Prostate gland (tissue), 2 donors: ENCODE measurements at regions not wholly inside any gene's neighbourhood (a gene's known extent, or its start where the extent isn't known, plus 50 kb on each side); places are given as distances from the start of the nearest gene placed in this dataset.

ENCODE experiments used
- DNase-seq: peaks from one replicate; pipeline ENCODE4 v3.0.0-alpha.2; 2019; ENCODE audit warnings: low spot score
- H3K27ac ChIP-seq, 2 donors: fragments of 200-600 bp; sonication (generic); 2 replicates each; pipeline ENCODE4 v1.5.1; 2017 to 2019
- H3K27me3 ChIP-seq: fragments of 200-600 bp; sonication (generic); replicated peaks from 2 replicates; pipeline ENCODE4 v1.5.1; 2019; ENCODE audit not compliant: insufficient read depth
- H3K36me3 ChIP-seq, 2 donors: fragments of 200-600 bp; sonication (generic); 1 replicate in 1 of 2; 2 replicates in 1 of 2; pipeline versions ENCODE4 v1.5.1 to v1.8.1; 2017 to 2019
- H3K4me1 ChIP-seq: fragments of 200-600 bp; sonication (generic); replicated peaks from 2 replicates; pipeline ENCODE4 v1.5.1; 2019
- H3K4me3 ChIP-seq, 2 donors: fragments of 200-600 bp; sonication (generic); 2 replicates each; pipeline ENCODE4 v1.5.1; 2017 to 2019
- H3K9me3 ChIP-seq: fragments of 200-600 bp; sonication (generic); 2 replicates; pipeline ENCODE4 v1.5.1; 2017
- CTCF ChIP-seq, 4 experiments: fragments of 200-600 bp in 2 of 4; fragments of 450-650 bp in 2 of 4; sonication (generic) in 2 of 4; IDR thresholded peaks; 1 replicate in 3 of 4; 2 replicates in 1 of 4; pipeline ENCODE4 v1.5.1; 2016 to 2019; ENCODE audit warnings: antibody characterized with exemption in 4 of 4, mild to moderate bottlenecking in 2 of 4, moderate library complexity in 2 of 4
- POLR2A ChIP-seq: fragments of 450-650 bp; IDR thresholded peaks from one replicate; pipeline ENCODE4 v1.6.1; 2016; ENCODE audit warnings: antibody characterized with exemption, mild to moderate bottlenecking
- POLR2AphosphoS5 ChIP-seq: sonication (generic); formaldehyde crosslinking; IDR thresholded peaks from one replicate; pipeline ENCODE4 v1.6.1; 2017; ENCODE audit warnings: antibody characterized with exemption
- WGBS: methylation state at CpG from one replicate; pipeline ENCODE4 v1.1.5; 2018; 5-methylcytosine and 5-hydroxymethylcytosine counted together
- intact Hi-C: fragments of 100-400 bp; cut with DNase I; formaldehyde crosslinking; loops from one replicate; pipeline ENCODE4 v1.14.2; 2022

- intact Hi-C loops, result no loop called here
Observed at GRCh38 chr3:188003188-188004171, 150.5 kb upstream of the LPP start.

DNA sequence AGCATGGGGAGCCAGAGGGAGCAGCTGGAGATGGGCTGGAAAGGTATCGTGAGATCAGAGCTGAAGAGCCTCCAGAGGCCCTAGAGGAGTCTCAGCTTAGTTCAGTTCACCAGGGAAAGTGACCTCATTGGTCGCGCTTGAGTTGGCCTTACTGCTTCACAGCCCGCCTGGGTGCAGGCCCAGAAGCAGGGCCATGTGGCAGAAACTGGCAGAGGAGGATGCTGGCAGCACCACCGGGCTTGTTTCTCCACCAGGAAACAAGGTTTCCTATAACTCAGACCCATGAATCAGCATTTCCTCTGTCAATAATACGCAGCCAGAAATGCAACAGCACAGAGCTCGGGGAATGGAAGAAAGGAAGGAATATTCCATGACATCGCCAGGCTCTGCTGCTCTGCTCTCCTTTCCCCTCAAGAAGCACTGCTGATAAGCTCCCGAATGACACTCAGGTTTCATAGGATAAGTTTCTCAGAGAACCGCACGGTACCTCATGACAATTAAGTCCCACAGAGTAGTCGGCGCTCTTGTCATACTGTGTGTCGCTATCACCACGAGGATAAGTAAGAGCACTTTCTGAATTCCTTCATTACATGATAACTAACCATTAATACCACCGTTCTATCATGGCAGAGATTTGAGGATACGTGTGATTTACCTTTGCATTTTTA is 147.1 kb upstream of the LPP start:
- Histone ChIP-seq H3K27me3 (no peaks in the 10 kb centered on the region), H3K4me1 (no peaks in the 10 kb centered on the region), H3K27ac (no peak overlapping the region), H3K36me3 (no peaks in the 10 kb centered on the region), H3K4me3 (no peak overlapping the region), H3K9me3 (no peaks in the 10 kb centered on the region)
- DNase-seq, result no peak
- WGBS, result 80% methylated on average over 17 of the region's 17 CpGs
- TF ChIP-seq POLR2A, result no peak
- TF ChIP-seq CTCF (IDR thresholded peaks at IDR 0.05), result no peak
- no peak for TF ChIP-seq POLR2AphosphoS5
- intact Hi-C loops, result no loop called here

More at GRCh38 chr3:188003188-188004171, 150.5 kb upstream of the LPP start:
- Histone ChIP-seq H3K36me3 (no peaks in the 10 kb centered on the region), H3K4me3 (no peak overlapping the region), H3K4me1 (peaks cover 4% of the 10 kb centered on the region), H3K27me3 (no peaks in the 10 kb centered on the region), H3K27ac (no peak overlapping the region), H3K9me3 (no peaks in the 10 kb centered on the region)
- 68% methylated on average over 9 of the region's 9 CpGs for WGBS
- TF ChIP-seq POLR2AphosphoS5, result no peak
- TF ChIP-seq CTCF (IDR thresholded peaks at IDR 0.05), result no peak
- TF ChIP-seq POLR2A, result no peak
- DNase-seq, result no peak

GRCh38 chr3:188007897-188008296 is 146.1 kb upstream of the LPP start:
- H3K27ac ChIP-seq, result no peak overlapping the region
- no peak for TF ChIP-seq POLR2AphosphoS5
- TF ChIP-seq CTCF (IDR thresholded peaks at IDR 0.05), result no peak
- TF ChIP-seq POLR2A, result no peak
- intact Hi-C loops, result no loop called here
- no peaks in the 10 kb centered on the region for H3K27me3 ChIP-seq
- H3K9me3 ChIP-seq, result no peaks in the 10 kb centered on the region
- no peak overlapping the region for H3K4me3 ChIP-seq
- no peaks in the 10 kb centered on the region for H3K36me3 ChIP-seq
- WGBS, result 90% methylated on average over 6 of the region's 6 CpGs
- DNase-seq, result no peak
- no peaks in the 10 kb centered on the region for H3K4me1 ChIP-seq

- intact Hi-C loops, result no loop called here
- TF ChIP-seq POLR2AphosphoS5 (no peak), POLR2A (no peak), CTCF (IDR thresholded peaks at IDR 0.05) (no peak)
- no peak for DNase-seq
- no peak overlapping the region for H3K27ac ChIP-seq
- no peaks in the 10 kb centered on the region for H3K27me3 ChIP-seq
- WGBS, result 98% methylated on average over 3 of the region's 3 CpGs
- no peaks in the 10 kb centered on the region for H3K36me3 ChIP-seq
- H3K9me3 ChIP-seq, result no peaks in the 10 kb centered on the region
- no peaks in the 10 kb centered on the region for H3K4me1 ChIP-seq
- no peak overlapping the region for H3K4me3 ChIP-seq
Observed at GRCh38 chr3:188008582-188009213, 145.3 kb upstream of the LPP start.
